Left ventricle myocardium inferior (tissue), 1 donor: ENCODE measurements at regions not wholly inside any gene's neighbourhood (a gene's known extent, or its start where the extent isn't known, plus 50 kb on each side); places are given as distances from the start of the nearest gene placed in this dataset.

Source experiments
- DNase-seq: peaks from one replicate; pipeline ENCODE4 v3.0.0-alpha.2; 2020
- H3K27ac ChIP-seq: fragments of 200-600 bp; replicated peaks from 2 replicates; pipeline ENCODE4 v1.8.0; 2021
- H3K27me3 ChIP-seq: fragments of 200-600 bp; 2 replicates; pipeline ENCODE4 v1.8.0; 2021; ENCODE audit warnings: low read depth
- H3K36me3 ChIP-seq: fragments of 200-600 bp; 2 replicates; pipeline ENCODE4 v1.8.0; 2021
- H3K4me1 ChIP-seq: fragments of 200-600 bp; 2 replicates; pipeline ENCODE4 v1.8.0; 2021
- H3K4me3 ChIP-seq: fragments of 200-600 bp; 2 replicates; pipeline ENCODE4 v1.8.0; 2021; ENCODE audit warnings: mild to moderate bottlenecking, moderate library complexity
- H3K9me3 ChIP-seq: fragments of 200-600 bp; replicated peaks from 2 replicates; pipeline ENCODE4 v1.8.0; 2021
- intact Hi-C: fragments of 100-400 bp; cut with micrococcal nuclease; formaldehyde crosslinking; loops from one replicate; pipeline ENCODE4 v1.11.0; 2022
- TF ChIP-seq, protein P1 (sequence below): fragments of 200-600 bp; IDR thresholded peaks from 2 replicates; pipeline ENCODE4 v1.8.0; 2021; ENCODE audit warnings: antibody characterized with exemption, mild to moderate bottlenecking, borderline replicate concordance
- donor health status: DM: no; HTN: yes; CAD: no; lungs with severe emphysema.

- intact Hi-C loops = no loop called here
- Histone ChIP-seq H3K4me1 (no peaks in the 10 kb centered on the region), H3K9me3 (no peaks in the 10 kb centered on the region), H3K27me3 (no peaks in the 10 kb centered on the region), H3K4me3 (no peak overlapping the region), H3K36me3 (no peaks in the 10 kb centered on the region), H3K27ac (no peak overlapping the region)
- no peak for DNase-seq
- TF ChIP-seq, protein P1, sequence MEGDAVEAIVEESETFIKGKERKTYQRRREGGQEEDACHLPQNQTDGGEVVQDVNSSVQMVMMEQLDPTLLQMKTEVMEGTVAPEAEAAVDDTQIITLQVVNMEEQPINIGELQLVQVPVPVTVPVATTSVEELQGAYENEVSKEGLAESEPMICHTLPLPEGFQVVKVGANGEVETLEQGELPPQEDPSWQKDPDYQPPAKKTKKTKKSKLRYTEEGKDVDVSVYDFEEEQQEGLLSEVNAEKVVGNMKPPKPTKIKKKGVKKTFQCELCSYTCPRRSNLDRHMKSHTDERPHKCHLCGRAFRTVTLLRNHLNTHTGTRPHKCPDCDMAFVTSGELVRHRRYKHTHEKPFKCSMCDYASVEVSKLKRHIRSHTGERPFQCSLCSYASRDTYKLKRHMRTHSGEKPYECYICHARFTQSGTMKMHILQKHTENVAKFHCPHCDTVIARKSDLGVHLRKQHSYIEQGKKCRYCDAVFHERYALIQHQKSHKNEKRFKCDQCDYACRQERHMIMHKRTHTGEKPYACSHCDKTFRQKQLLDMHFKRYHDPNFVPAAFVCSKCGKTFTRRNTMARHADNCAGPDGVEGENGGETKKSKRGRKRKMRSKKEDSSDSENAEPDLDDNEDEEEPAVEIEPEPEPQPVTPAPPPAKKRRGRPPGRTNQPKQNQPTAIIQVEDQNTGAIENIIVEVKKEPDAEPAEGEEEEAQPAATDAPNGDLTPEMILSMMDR = no peak
Observed at GRCh38 chr4:163808011-163808410, 313.5 kb downstream of the TMA16 start.

- H3K4me1 ChIP-seq = no peaks in the 10 kb centered on the region
- H3K27me3 ChIP-seq = no peaks in the 10 kb centered on the region
- H3K9me3 ChIP-seq = no peaks in the 10 kb centered on the region
- H3K27ac ChIP-seq = no peak overlapping the region
- TF ChIP-seq, protein P1 = no peak
- intact Hi-C loops = no loop called here
- H3K36me3 ChIP-seq = no peaks in the 10 kb centered on the region
- no peak for DNase-seq
- H3K4me3 ChIP-seq = no peak overlapping the region
Observed at GRCh38 chr4:163810755-163811154, 316.3 kb downstream of the TMA16 start.

DNA sequence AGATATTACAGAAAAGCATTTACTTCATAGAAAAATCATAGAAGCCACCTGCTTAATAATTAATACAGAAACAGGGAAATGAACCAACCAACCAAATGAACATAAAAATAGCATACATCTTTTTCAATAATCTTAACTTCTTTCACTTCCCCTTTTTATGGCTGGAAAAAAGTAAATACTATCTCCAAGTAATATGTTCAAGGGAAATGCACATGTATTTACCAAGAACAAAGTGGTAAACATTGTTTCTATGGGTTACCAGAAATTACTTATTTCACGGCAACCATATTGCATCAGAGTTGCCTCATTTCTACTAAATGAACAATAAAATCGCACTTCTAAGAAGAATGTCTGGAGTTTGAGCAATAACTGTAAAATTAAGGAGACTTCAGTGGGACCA is 321.3 kb downstream of the TMA16 start:
- no peak for DNase-seq
- no peak overlapping the region for H3K4me3 ChIP-seq
- TF ChIP-seq, protein P1 = no peak
- H3K4me1 ChIP-seq = no peaks in the 10 kb centered on the region
- H3K27me3 ChIP-seq = no peaks in the 10 kb centered on the region
- intact Hi-C loops = no loop called here
- H3K9me3 ChIP-seq = no peaks in the 10 kb centered on the region
- H3K27ac ChIP-seq = no peak overlapping the region
- H3K36me3 ChIP-seq = no peaks in the 10 kb centered on the region

DNA sequence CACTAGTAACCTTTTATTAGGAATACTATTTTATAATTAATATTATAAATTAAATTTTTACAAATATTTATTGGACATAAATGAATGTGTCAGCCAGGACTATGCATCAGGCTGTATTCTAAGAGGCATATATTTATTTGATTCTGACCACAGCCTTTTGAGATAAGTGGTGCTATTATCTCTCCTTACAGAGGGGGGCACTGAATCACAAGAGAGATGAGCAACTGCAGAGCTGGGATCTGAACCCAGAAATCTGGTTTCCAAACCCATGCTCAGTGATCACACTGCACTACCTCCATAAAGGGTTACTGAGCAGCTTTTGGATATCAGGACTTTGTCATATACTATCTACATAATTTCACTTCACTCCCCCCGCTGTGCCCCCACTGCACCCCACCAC is 322.0 kb downstream of the TMA16 start:
- Histone ChIP-seq H3K27me3 (no peaks in the 10 kb centered on the region), H3K36me3 (no peaks in the 10 kb centered on the region), H3K27ac (no peak overlapping the region), H3K9me3 (no peaks in the 10 kb centered on the region), H3K4me1 (no peaks in the 10 kb centered on the region), H3K4me3 (no peak overlapping the region)
- intact Hi-C loops = no loop called here
- no peak for DNase-seq
- TF ChIP-seq, protein P1 = no peak

DNA sequence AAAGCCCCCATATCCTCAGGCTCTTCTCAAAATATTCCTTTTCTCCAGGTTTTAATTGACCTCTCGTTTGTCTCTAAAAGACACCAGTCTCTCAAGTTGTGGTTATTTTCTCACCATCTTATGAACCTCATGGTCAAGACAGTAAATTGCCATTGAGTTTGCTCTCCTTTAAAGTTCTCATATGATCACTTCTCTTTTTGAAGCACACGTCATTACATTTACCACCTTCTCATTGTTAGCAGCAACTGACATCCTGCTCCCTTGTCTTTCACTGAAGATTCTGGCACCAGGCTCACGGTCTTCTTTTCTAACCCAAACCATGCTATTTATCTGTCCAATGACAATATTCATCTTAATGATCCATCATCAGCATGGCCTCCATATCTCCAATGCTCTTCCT is 324.2 kb downstream of the TMA16 start:
- DNase-seq = no peak
- TF ChIP-seq, protein P1 = no peak
- Histone ChIP-seq H3K27me3 (no peaks in the 10 kb centered on the region), H3K4me3 (no peak overlapping the region), H3K9me3 (no peaks in the 10 kb centered on the region), H3K27ac (no peak overlapping the region), H3K4me1 (no peaks in the 10 kb centered on the region), H3K36me3 (no peaks in the 10 kb centered on the region)
- intact Hi-C loops = no loop called here

- no peaks in the 10 kb centered on the region for H3K36me3 ChIP-seq
Observed at GRCh38 chr4:163833669-163834068, 339.2 kb downstream of the TMA16 start.

More at GRCh38 chr4:163833669-163834068, 339.2 kb downstream of the TMA16 start:
- H3K27me3 ChIP-seq = no peaks in the 10 kb centered on the region
- H3K4me3 ChIP-seq = no peak overlapping the region
- intact Hi-C loops = no loop called here
- H3K27ac ChIP-seq = no peak overlapping the region
- peaks cover 8% of the 10 kb centered on the region for H3K9me3 ChIP-seq
- H3K4me1 ChIP-seq = no peaks in the 10 kb centered on the region
- no peak for DNase-seq
- TF ChIP-seq, protein P1 = no peak
